ENCODE measurements at regions not wholly inside any gene's neighbourhood (a gene's known extent, or its start where the extent isn't known, plus 50 kb on each side); places are given as distances from the start of the nearest gene placed in this dataset.

DNA sequence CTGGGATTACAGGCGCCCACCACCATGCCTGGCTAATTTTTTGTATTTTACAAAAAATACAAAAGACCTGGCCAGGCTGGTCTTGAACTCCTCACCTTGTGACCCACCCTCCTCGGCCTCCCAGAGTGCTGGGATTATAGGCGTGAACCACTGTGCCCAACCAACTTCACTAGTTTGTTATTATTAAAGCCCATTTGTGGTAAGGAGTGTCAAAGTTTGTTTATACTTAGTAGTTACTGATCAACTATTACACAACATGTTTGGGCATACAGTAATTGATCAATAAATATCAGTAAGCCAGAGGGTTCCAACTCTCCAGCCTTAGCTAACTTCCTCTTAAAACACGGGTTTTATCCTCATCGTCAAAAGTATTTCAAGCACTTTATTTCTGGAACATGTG, 67.5 kb upstream of the ZNG1B start:
- no peak for TF ChIP-seq POLR2AphosphoS5 (IDR thresholded peaks at IDR 0.05)
- no peak for TF ChIP-seq POLR2A (IDR thresholded peaks at IDR 0.05)
- TF ChIP-seq, protein P1, sequence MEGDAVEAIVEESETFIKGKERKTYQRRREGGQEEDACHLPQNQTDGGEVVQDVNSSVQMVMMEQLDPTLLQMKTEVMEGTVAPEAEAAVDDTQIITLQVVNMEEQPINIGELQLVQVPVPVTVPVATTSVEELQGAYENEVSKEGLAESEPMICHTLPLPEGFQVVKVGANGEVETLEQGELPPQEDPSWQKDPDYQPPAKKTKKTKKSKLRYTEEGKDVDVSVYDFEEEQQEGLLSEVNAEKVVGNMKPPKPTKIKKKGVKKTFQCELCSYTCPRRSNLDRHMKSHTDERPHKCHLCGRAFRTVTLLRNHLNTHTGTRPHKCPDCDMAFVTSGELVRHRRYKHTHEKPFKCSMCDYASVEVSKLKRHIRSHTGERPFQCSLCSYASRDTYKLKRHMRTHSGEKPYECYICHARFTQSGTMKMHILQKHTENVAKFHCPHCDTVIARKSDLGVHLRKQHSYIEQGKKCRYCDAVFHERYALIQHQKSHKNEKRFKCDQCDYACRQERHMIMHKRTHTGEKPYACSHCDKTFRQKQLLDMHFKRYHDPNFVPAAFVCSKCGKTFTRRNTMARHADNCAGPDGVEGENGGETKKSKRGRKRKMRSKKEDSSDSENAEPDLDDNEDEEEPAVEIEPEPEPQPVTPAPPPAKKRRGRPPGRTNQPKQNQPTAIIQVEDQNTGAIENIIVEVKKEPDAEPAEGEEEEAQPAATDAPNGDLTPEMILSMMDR (IDR thresholded peaks at IDR 0.05): no peak
